ENCODE measurements at regions not wholly inside any gene's neighbourhood (a gene's known extent, or its start where the extent isn't known, plus 50 kb on each side); places are given as distances from the start of the nearest gene placed in this dataset.

GRCh38 chr20:52289956-52290565 is 98.5 kb upstream of the ZFP64 start:
- TF ChIP-seq CTCF (IDR thresholded peaks at IDR 0.05 in 2 of 3, conservative IDR thresholded peaks at IDR 0.05 in 1 of 3; ENCODE audit: borderline replicate concordance in 1 of 3, insufficient read depth in 1 of 3, low read depth in 2 of 3, low read length in 2 of 3) = no peak
- TF ChIP-seq MAX (IDR thresholded peaks at IDR 0.05) = no peak
- no peak for TF ChIP-seq POLR2A (IDR thresholded peaks at IDR 0.05; ENCODE audit: borderline replicate concordance, extremely low read depth, insufficient read depth, insufficient read length)
- TF ChIP-seq EZH2phosphoT487 (IDR thresholded peaks at IDR 0.05; ENCODE audit: borderline replicate concordance) = no peak
- TF ChIP-seq ZNF274 (IDR thresholded peaks at IDR 0.05; ENCODE audit: low read depth, low read length) = no peak
- TF ChIP-seq SIN3A (IDR thresholded peaks at IDR 0.05; ENCODE audit: low read depth) = no peak
- TF ChIP-seq EGR1 (IDR thresholded peaks at IDR 0.05; ENCODE audit: low read depth) = no peak
- no peak for TF ChIP-seq REST (IDR thresholded peaks at IDR 0.05; ENCODE audit: low read depth)
- TF ChIP-seq POLR2AphosphoS5 (IDR thresholded peaks at IDR 0.05; ENCODE audit: low read depth, low read length) = no peak
- no peak for TF ChIP-seq ZFX (IDR thresholded peaks at IDR 0.05)
- TF ChIP-seq ZBTB33 (IDR thresholded peaks at IDR 0.05; ENCODE audit: extremely low read depth, insufficient replicate concordance, low read length) = no peak
- no peak for TF ChIP-seq TCF7L2 (IDR thresholded peaks at IDR 0.05; ENCODE audit: borderline replicate concordance, extremely low read depth, insufficient read depth, insufficient read length)
- TF ChIP-seq EZH2 (IDR thresholded peaks at IDR 0.05) = no peak
- TF ChIP-seq CEBPB (IDR thresholded peaks at IDR 0.05; ENCODE audit: low read depth) = no peak

Data from HCT116 (cell line).